Retinal pigment epithelial cell (primary cell): ENCODE measurements at regions not wholly inside any gene's neighbourhood (a gene's known extent, or its start where the extent isn't known, plus 50 kb on each side); places are given as distances from the start of the nearest gene placed in this dataset.

Experiments used
- DNase-seq: peaks from one replicate; pipeline ENCODE4 v3.0.0-alpha.2; 2010; ENCODE audit warnings: low read depth
- H3K4me3 ChIP-seq: 2 replicates; pipeline ENCODE4 v1.5.1; 2011; ENCODE audit warnings: mild to moderate bottlenecking, low read length, control low read depth, moderate library complexity
- CTCF ChIP-seq: conservative IDR thresholded peaks from 2 replicates; pipeline ENCODE4 v1.5.1; 2011; ENCODE audit warnings: low read depth, low read length, control low read depth, inconsistent platforms

- DNase-seq = no peak
- H3K4me3 ChIP-seq = no peak overlapping the region
- no peak for TF ChIP-seq CTCF
Measured at GRCh38 chr4:176968094-176968493, 175.4 kb upstream of the VEGFC start.

GRCh38 chr4:176969011-176969410 is 176.3 kb upstream of the VEGFC start:
- TF ChIP-seq CTCF = no peak
- no peak overlapping the region for H3K4me3 ChIP-seq
- no peak for DNase-seq

DNA sequence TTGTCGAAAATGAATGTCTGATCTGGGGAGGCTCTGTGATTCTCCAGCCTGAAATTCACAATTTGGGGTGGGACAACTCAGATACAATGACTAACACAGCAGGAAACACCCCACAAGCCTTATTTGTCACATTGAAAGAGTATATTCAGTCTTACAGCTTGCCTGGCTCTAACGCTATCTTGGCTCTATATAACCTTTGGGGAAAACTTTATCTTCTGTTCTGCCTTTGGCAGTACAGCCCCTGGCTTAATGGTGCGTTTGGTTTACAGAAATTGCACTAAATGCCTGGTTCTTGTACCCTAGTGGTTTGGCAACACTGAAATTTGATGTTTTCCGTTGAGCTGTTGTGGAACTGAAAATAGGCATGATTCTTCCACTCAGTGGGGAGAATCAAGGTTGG is 178.1 kb upstream of the VEGFC start:
- H3K4me3 ChIP-seq = no peak overlapping the region
- TF ChIP-seq CTCF = no peak
- DNase-seq = no peak

GRCh38 chr4:176971576-176972115 is 178.9 kb upstream of the VEGFC start:
- no peak overlapping the region for H3K4me3 ChIP-seq
- no peak for DNase-seq
- no peak for TF ChIP-seq CTCF

- DNase-seq = no peak
- H3K4me3 ChIP-seq = no peak overlapping the region
- TF ChIP-seq CTCF = no peak
Measured at GRCh38 chr4:176979416-176979815, 186.7 kb upstream of the VEGFC start.

- TF ChIP-seq CTCF = no peak
- no peak for DNase-seq
- no peak overlapping the region for H3K4me3 ChIP-seq
Measured at GRCh38 chr4:176981074-176981473, 188.4 kb upstream of the VEGFC start.

DNA sequence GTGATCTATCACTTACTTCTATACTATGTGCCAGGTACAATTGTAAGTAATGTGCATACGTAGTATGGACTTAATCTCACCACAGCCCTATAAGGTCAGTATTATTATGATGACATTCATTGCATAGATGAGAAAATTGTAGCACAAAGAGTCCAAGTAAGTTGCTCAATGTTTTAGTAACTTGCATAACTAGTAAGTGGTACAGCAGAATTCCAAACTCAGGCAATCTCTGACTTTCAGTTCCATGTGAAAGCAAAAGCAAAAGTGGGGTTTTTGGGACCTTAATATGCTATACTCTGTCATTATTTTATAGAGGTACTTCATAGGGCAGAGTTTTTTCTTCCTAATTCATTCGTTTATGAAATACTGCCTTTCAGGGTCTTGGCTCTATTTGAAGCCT is 188.8 kb upstream of the VEGFC start:
- no peak for TF ChIP-seq CTCF
- DNase-seq = no peak
- no peak overlapping the region for H3K4me3 ChIP-seq
